Esophagus squamous epithelium (tissue), 4 donors: ENCODE measurements at regions not wholly inside any gene's neighbourhood (a gene's known extent, or its start where the extent isn't known, plus 50 kb on each side); places are given as distances from the start of the nearest gene placed in this dataset.

Experiments used
- CTCF ChIP-seq, 6 experiments: fragments of 450-650 bp in 4 of 6; fragments of 200-600 bp in 2 of 6; sonication (generic) in 2 of 6; IDR thresholded peaks; one replicate each; pipeline ENCODE4 v1.5.1; 2016 to 2019; ENCODE audit warnings: antibody characterized with exemption in 6 of 6, mild to moderate bottlenecking in 4 of 6, moderate library complexity in 4 of 6
- POLR2A ChIP-seq, 4 donors: fragments of 450-650 bp; IDR thresholded peaks; one replicate each; pipeline ENCODE4 v1.6.1; 2017; ENCODE audit warnings: antibody characterized with exemption in 4 of 4, mild to moderate bottlenecking in 4 of 4, moderate library complexity in 3 of 4

DNA sequence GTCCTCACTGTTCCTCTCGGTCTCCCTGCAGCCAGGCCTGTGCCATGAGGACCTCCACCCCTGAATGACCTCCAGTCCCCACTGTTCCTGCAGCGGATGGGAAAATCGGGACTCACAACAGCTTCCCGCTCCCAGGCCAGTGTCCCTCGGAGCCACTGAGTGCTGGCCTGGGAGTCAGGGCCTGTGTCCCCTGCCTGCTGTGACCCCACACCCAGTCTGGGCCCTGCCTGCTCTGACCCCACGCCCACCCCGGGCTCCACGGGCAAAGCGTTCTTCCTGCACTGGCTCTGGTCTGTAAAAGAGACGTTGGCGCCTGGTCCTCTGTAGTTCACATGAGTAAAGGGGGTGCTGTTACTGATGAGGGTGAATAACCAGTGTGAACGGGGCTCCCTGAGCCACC lies 73.0 kb upstream of the SHISAL1 start:
- no peak for TF ChIP-seq CTCF (IDR thresholded peaks at IDR 0.05)
- TF ChIP-seq POLR2A (IDR thresholded peaks at IDR 0.05), result no peak
